Astrocyte of the spinal cord (primary cell): ENCODE measurements at regions not wholly inside any gene's neighbourhood (a gene's known extent, or its start where the extent isn't known, plus 50 kb on each side); places are given as distances from the start of the nearest gene placed in this dataset.

Experiments
- DNase-seq: peaks from one replicate; pipeline ENCODE4 v3.0.0; 2011; ENCODE audit warnings: low read depth, low spot score
- H3K4me3 ChIP-seq: 2 replicates; pipeline ENCODE4 v1.5.1; 2011; ENCODE audit warnings: low read depth, mild to moderate bottlenecking, low read length, moderate library complexity
- CTCF ChIP-seq: IDR thresholded peaks from 2 replicates; pipeline ENCODE4 v1.5.1; 2012; ENCODE audit warnings: low read depth, mild to moderate bottlenecking, low read length, inconsistent platforms
- in situ Hi-C: cut with HindIII; loops from 2 replicates; pipeline ENCODE4 v1.10.0; 2017; ENCODE audit warnings: low sequenced_read_pairs

- in situ Hi-C loops: no loop called here
- no peak for TF ChIP-seq CTCF
- no peak for DNase-seq
- no peak overlapping the region for H3K4me3 ChIP-seq
These were observed 356.6 kb downstream of the SH2D4B start for GRCh38 chr10:80894311-80894791.

GRCh38 chr10:80894797-80895467 is 357.2 kb downstream of the SH2D4B start:
- no peak overlapping the region for H3K4me3 ChIP-seq
- in situ Hi-C loops: no loop called here
- DNase-seq: no peak
- TF ChIP-seq CTCF: no peak

DNA sequence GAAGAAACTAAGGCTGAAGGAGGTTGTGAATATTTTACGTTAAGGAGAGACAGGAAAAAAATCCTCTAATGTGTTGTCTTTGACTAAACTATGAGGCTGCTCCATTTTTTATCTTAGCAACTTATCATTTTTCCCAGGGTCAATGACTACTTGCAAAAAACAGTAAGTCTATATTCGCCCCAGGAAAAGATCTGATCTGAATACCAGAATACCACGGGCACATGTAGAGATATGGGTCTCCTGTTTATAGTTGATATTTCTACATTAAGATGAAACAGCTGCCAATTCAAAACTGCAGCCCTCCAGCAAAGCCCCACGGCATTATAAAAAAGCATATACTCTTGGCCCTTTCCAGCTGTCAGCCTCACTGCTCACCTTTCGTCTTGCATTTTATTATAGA is 358.4 kb downstream of the SH2D4B start:
- no peak for TF ChIP-seq CTCF
- DNase-seq: no peak
- in situ Hi-C loops: no loop called here
- no peak overlapping the region for H3K4me3 ChIP-seq

GRCh38 chr10:80896959-80897358 is 359.3 kb downstream of the SH2D4B start:
- H3K4me3 ChIP-seq: no peak overlapping the region
- in situ Hi-C loops: no loop called here
- no peak for DNase-seq
- TF ChIP-seq CTCF: no peak

- H3K4me3 ChIP-seq: no peak overlapping the region
- no peak for DNase-seq
- in situ Hi-C loops: no loop called here
- no peak for TF ChIP-seq CTCF
These were observed 363.0 kb downstream of the SH2D4B start for GRCh38 chr10:80900661-80901060.

GRCh38 chr10:80908611-80909010 is 370.9 kb downstream of the SH2D4B start:
- TF ChIP-seq CTCF: no peak
- in situ Hi-C loops: no loop called here
- no peak for DNase-seq

More at GRCh38 chr10:80908611-80909010, 370.9 kb downstream of the SH2D4B start:
- no peak overlapping the region for H3K4me3 ChIP-seq
